ENCODE measurements at regions not wholly inside any gene's neighbourhood (a gene's known extent, or its start where the extent isn't known, plus 50 kb on each side); places are given as distances from the start of the nearest gene placed in this dataset.

DNA sequence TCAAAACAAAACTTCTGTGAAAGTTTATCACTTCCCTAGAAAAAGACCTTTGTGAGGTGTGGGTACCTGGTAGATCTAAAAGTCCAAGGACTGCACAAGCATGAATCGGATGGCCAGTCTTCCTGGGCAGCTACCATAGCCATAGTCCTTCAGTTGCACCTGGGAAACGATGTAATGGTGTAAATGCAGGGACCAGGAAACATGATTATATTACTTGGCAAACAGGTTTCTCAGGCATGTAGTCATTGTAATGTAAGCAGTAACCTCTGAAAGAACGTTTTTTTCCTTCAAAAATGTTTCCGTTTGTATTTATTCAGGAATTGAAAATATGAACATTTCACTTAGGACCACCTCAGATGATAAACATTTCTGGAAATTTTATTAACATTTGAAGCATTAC, 433.4 kb downstream of the DTWD2 start:
- H3K27me3 ChIP-seq = no peaks in the 10 kb centered on the region
- no peak for TF ChIP-seq EP300 (IDR thresholded peaks at IDR 0.05)
- no peak for TF ChIP-seq POLR2AphosphoS5 (IDR thresholded peaks at IDR 0.05)
- TF ChIP-seq CTCF (IDR thresholded peaks at IDR 0.05) = no peak
- TF ChIP-seq POLR2A (IDR thresholded peaks at IDR 0.05) = no peak
- H3K9me3 ChIP-seq = no peaks in the 10 kb centered on the region
- H3K4me1 ChIP-seq = no peaks in the 10 kb centered on the region
- peak in 1 of 2 donors; percentile 75 for DNase-seq
- H3K36me3 ChIP-seq = no peaks in the 10 kb centered on the region
- 27 to 55% (median 41%) methylated on average over 4 of the region's 4 CpGs for WGBS, 5 donors
- no peak overlapping the region for H3K4me3 ChIP-seq
- no peak overlapping the region for H3K27ac ChIP-seq
- intact Hi-C loops (cut with DNase I; ENCODE audit: low total_unique reads) = no loop called here

- Histone ChIP-seq H3K4me1 (no peaks in the 10 kb centered on the region), H3K9me3 (no peaks in the 10 kb centered on the region), H3K27ac (no peak overlapping the region), H3K4me3 (no peak overlapping the region), H3K27me3 (no peaks in the 10 kb centered on the region), H3K36me3 (no peaks in the 10 kb centered on the region)
- 85 to 96% (median 93%) methylated on average over 2 of the region's 2 CpGs for WGBS, 5 donors
- intact Hi-C loops (cut with DNase I; ENCODE audit: low total_unique reads) = no loop called here
- no peak for TF ChIP-seq POLR2AphosphoS5 (IDR thresholded peaks at IDR 0.05)
- no peak for DNase-seq
Measured at GRCh38 chr5:118554241-118554640, 434.1 kb downstream of the DTWD2 start.

DNA sequence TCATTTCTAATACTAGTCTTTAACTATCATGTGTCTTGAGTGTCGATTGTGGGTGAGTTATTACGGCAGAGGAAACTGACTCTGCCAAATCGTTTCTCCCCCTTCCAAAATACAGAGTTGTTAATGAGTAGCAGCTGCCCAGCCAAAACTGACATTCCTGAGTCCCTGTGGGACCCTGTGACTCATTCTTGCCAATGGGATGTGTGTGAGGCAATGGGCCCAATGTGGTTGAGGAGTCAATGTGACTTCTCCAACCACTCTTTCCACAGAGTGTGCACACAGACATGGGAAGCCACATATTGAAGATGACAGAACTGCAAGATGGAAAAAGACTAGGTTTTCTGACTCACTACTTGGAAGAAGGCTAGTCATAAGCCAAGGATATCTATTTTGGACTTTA, 434.7 kb downstream of the DTWD2 start:
- no peak overlapping the region for H3K4me3 ChIP-seq
- intact Hi-C loops (cut with DNase I; ENCODE audit: low total_unique reads) = no loop called here
- no peaks in the 10 kb centered on the region for H3K27me3 ChIP-seq
- 72 to 86% (median 73%) methylated on average over 3 of the region's 3 CpGs for WGBS, 5 donors
- no peaks in the 10 kb centered on the region for H3K9me3 ChIP-seq
- TF ChIP-seq CTCF (IDR thresholded peaks at IDR 0.05) (no peak), POLR2A (IDR thresholded peaks at IDR 0.05) (no peak), EP300 (IDR thresholded peaks at IDR 0.05) (no peak), POLR2AphosphoS5 (IDR thresholded peaks at IDR 0.05) (no peak)
- peak in 1 of 2 donors; percentile 19 for DNase-seq
- H3K27ac ChIP-seq = no peak overlapping the region
- H3K4me1 ChIP-seq = no peaks in the 10 kb centered on the region
- H3K36me3 ChIP-seq = no peaks in the 10 kb centered on the region

GRCh38 chr5:118552731-118553360, 435.5 kb downstream of the DTWD2 start:
- Histone ChIP-seq H3K9me3 (no peaks in the 10 kb centered on the region), H3K27ac (no peak overlapping the region), H3K4me1 (no peaks in the 10 kb centered on the region), H3K27me3 (no peaks in the 10 kb centered on the region), H3K4me3 (no peak overlapping the region), H3K36me3 (no peaks in the 10 kb centered on the region)
- WGBS, 5 donors = 84 to 96% (median 88%) methylated on average over 2 of the region's 2 CpGs
- TF ChIP-seq POLR2AphosphoS5 (IDR thresholded peaks at IDR 0.05) (no peak), CTCF (IDR thresholded peaks at IDR 0.05) (no peak), POLR2A (IDR thresholded peaks at IDR 0.05) (no peak)
- intact Hi-C loops (cut with DNase I; ENCODE audit: low total_unique reads) = no loop called here
- DNase-seq = no peak

DNA sequence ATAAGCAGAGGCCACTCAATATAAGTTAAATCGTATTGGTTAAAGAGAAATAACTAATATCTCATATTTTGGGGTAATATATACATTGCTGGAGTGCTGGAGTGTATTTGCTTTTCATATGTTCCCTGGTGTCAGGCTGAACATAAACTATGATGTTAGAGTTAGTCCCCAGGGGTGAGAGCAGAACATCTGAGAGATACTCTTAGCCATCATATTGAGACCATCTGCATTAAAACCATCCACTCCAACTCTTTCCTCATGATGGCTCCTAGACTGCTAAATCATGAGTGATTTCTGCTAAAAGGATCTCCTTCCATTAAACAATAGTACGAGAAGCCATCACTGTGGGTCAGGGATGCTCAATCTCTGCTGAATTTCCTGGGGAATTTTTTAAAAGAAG, 436.2 kb downstream of the DTWD2 start:
- WGBS, 5 donors = 71 to 81% (median 79%) methylated on average over 2 of the region's 2 CpGs
- no peak overlapping the region for H3K27ac ChIP-seq
- DNase-seq = no peak
- H3K9me3 ChIP-seq = no peaks in the 10 kb centered on the region
- H3K36me3 ChIP-seq = no peaks in the 10 kb centered on the region
- no peak for TF ChIP-seq CTCF (IDR thresholded peaks at IDR 0.05)
- no peak for TF ChIP-seq POLR2A (IDR thresholded peaks at IDR 0.05)
- no peak for TF ChIP-seq POLR2AphosphoS5 (IDR thresholded peaks at IDR 0.05)
- no peak for TF ChIP-seq EP300 (IDR thresholded peaks at IDR 0.05)
- no peaks in the 10 kb centered on the region for H3K27me3 ChIP-seq
- no peak overlapping the region for H3K4me3 ChIP-seq
- no peaks in the 10 kb centered on the region for H3K4me1 ChIP-seq
- intact Hi-C loops (cut with DNase I; ENCODE audit: low total_unique reads) = no loop called here
